ENCODE measurements at regions not wholly inside any gene's neighbourhood (a gene's known extent, or its start where the extent isn't known, plus 50 kb on each side); places are given as distances from the start of the nearest gene placed in this dataset.

DNA sequence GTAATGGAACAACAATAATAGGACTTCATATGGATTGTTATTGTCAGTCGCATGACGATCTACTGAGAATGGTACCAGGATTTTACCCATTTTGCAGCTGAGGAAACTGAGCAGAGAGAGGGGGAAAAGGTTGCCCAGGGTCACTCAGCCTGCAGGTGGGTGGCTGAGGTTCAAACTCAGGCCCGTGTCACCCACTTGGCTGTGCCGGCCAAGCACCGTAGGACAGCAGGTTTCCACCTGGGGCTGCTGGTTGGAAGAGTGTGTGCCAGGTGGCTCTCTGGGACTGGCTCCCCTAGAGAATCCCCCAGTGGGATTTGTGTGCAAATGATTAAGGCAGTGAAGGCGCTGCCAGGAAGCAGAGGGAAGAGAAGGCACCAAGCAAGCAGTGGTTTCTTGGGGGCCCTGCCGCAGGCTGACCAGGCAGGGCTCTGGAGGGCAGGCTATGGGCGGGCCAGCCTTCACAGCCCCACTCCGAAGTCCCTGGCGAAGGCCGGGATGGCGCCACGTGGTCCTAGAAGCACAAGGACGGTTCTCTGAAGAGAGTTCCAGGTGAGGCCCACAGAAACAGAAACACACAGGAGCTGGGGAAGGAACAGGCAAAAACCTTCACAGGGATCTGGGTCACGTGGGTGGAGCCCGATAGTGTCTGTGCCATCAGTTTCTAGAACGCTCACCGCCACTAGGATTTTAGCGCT lies 163.5 kb downstream of the IRF8 start:
- no peak for DNase-seq

DNA sequence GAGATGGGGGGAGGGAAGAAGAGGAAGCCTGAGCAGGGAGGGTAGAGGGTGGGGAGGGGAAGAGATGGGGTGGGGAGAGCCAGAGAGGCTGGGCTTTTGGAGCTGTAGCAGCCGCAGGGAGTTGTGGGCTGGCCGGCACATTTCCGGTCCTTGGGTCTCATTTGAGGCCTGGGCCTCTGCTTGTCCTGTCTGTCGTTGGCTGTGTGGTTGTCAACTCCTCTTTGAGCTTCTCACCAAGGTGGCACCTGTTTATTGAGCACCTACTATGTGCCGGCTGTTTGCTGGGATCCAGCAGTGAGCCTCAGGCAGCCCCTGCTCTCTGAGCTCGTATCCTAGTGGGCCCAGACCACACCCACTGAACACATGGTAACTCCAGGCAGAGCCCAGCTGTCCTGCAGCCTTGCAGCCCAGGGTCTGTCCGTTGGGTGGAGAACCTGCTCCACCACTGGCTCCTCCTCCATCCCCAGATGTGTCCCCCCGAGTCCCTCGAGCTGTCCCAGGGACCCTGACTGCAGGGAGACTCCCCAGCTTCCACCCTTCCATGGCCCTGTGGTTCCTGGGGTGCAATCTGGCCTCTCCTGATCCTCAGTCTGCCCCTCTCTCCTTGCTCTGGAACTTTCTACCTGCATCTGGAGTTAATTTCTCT lies 164.9 kb downstream of the IRF8 start:
- DNase-seq, result no peak

DNA sequence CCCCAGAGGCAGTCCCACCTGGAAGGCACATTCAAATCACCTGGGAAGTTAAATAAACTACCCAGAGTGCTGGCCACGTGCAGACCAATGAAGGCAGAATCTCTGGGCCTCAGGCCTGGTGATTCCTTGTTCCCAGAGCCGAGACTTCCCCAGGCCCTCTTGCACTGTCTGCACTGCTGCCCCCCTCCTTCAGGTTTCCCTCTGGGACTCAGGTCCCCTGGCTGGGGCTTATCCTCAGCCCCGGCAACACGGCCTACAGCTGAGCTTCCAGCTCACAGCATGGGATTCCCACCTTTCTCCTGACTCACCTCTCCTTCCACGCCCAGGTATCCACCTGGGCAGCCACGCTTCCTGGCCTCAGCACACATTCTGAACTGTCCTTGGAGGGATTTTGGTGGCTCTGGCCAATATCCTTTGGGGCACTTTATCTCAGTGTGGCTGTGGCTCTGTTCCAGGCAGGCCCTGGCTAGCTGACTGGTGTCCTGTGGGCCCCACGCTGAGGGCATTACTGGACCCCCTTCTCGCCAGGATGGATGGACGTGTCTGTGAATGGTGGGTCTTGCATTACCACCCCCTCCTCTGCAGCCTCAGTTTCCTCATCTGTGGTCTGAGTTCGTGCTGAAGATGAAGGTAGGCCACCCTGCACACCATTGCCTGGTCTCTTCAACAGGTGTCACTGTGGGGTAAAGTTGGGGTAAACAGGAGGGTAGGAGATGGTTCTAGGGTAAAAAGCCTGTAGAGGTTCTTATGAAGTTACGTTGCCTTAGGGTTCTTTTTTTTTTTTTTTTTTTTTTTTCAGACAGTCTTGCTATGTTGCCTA lies 165.7 kb downstream of the IRF8 start:
- no peak for DNase-seq

DNA sequence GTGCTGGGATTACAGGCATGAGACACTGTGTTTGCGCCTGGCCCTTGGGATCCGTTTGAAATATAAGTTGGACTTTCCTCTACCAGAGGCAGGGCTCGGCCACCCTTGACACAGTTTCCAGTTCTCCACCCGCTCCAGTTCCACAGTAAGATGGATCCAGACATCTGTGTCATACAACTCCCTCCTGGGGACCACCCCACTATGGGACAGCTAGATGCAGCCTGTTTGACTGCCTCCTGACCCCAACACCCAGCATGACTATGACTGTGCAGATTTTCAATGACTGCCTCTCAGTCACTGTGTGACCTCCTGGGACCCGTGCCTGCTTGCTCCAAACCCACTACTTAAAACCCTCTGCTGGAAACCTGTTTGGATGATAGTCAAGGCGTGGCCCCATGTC lies 166.7 kb downstream of the IRF8 start:
- no peak for DNase-seq

DNA sequence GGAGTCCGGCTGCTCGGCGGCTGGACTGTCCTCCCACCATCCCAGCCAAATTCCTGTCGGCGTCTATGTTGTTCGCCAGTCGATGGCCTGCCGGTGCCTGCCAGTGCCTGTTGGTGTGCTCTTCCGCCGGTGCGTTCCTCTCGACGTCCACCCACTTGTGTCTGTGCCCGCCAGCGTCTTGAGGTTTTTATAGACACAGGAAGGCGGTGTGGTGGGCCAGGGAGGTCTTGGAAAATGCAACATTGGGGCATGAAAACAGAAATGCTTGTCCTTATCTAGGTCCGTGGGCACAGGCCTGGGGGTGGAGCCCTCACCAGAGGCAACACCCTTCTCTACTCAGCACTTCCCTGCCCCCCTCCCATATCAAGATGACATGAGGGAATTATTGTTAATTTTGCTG lies 167.8 kb downstream of the IRF8 start:
- DNase-seq, result no peak

DNA sequence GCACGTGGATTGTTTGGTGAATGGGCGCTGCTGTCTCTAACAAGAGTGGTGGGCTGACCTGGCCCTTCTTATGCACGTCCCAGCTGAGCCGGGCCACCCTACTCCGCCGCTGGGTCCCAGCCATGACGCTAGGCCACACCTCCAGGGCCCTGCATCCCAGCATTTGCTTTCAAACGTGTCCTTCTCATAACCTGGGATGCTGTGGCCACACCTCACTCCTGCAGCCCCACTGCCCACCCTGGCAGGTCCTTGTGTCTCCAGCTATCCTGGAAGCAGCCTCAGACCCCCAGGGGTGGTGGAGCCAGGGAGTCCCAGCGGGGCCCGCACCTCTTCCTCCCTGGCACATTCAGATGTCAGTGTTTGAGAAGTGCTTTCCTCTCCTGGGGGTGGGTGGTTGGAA lies 168.6 kb downstream of the IRF8 start:
- DNase-seq, result no peak

DNA sequence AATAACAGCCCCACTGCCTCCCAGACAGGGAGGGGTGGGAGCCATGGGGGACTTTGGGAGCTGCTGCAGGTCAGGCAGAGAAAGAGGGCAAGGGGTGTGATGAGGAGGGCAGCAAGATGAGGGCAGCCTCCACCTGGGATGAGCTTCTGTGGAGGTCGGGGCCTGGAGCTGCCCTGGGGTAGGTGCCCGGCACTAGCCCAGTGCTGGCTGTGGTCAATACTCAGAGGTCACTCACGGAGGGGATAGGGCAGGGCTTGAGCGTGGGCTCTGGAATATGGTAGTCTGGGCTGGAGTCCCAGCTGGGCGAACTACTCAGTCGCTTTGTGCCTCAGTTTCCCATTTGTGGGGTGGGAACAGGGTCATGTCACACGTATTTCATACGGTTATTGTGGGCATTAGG lies 169.0 kb downstream of the IRF8 start:
- DNase-seq, result no peak

DNA sequence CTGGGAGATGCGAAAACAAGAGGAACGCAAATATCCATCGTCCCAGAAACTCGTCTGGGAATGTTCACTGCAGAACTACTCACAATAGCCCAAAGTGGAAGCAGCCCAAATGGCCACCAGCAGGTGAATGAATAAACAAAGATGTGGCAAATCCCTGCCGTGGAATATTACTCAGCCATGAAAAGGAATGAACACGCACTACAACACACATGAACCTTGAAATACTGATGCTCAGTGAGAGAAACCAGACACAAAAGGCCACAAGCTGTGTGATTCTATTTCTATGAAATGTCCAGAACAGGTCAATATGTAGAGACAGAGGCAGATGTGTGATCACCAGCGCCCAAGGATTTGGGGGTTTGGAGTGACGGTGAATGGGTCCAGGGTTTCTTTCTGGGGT lies 169.8 kb downstream of the IRF8 start:
- DNase-seq, result no peak

DNA sequence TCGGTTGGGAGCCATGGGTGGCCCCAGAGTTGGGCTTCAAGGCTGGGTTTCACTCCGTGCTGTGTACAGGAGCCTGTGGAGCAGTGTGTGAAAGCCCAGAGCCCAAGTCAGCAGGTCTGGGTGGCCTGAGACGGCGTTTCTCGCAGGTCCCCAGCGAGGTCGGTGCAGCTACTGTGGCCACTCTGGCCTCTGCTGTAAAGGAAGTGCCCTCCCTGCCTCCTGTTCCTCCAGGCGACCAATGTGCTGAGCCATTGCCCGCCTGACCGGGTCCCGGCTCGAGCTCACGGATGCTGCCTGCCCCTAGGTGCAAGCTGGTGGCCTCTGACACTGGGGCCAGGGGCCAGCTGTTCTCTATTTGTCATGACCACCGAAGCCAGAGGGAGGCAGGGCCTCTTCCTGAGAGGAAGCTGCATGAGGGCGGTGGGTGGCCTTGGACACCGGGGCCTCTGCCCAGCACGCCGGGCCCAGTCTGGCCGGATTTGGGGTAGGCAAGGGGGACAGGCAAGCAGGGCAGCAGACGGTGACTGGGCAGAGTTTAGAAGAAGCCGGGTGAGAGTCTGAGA lies 170.9 kb downstream of the IRF8 start:
- no peak for DNase-seq

DNA sequence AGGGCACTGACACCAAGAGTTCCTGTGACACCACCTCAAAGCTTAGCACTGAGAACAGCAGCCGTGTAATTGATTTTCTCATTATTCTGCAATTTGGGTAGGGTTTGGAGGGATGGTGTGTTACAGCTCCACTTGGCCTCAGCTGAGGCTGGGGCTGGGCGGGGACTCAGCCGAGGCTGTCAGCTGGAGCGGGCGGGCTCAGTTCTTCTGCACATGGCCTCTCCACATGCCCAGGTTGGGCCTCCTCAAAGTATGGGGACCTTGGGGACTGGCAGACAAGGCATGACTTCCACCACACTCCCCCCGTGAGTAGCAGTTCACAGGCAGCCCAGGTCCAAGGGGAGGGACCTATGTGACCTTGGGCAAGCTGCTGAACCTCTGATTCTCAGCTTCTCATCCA lies 171.5 kb downstream of the IRF8 start:
- no peak for DNase-seq

DNA sequence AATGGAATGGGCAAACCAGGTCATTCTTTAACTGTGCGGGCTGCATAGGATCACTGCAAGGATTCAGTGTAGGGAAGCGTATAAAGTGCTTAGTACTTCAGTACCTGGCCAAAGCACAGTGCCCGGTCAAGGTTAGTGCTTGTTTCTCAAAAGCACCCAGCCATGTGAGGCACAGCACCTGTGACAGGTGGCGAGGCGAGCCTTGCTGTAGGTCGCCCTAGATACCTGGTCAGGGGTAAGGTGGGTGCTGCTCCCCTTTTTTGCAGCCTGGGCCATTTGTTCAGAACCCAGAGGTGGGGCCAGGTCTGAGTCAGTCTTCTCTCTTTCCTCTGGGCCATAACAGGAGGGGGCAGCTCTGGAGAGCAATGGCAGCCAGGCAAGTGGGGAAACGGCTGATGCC lies 172.0 kb downstream of the IRF8 start:
- DNase-seq, result no peak

DNA sequence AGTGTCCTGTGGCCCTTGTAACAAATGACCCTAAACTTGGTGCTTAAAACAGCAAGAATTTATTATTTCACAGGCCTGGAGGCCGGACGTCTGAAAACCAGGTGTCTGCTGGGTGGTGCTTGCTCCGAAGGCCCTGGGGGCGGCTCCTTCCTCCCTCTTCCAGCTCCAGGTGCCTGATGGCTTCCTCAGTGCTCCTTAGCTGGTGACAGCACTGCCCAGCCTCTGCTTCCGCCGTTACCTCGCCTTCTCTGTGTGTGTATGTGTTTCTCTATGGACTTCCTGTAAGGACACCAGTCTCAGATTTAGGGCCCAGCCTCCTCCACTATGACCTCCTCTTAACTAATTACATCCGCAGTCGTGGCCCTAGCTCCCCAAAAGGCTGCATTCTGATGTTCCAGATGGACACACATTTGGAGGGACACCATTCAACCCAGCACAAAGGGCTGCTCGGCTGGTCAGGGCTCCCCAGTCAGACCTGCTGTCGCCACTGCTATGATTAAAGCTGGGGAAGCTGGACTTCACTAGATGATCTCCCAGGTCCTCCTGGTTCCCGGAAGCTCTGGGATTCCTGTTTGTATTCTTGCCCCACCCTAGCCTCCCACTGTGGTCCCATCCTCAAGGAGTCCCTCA lies 172.8 kb downstream of the IRF8 start:
- DNase-seq, result no peak

DNA sequence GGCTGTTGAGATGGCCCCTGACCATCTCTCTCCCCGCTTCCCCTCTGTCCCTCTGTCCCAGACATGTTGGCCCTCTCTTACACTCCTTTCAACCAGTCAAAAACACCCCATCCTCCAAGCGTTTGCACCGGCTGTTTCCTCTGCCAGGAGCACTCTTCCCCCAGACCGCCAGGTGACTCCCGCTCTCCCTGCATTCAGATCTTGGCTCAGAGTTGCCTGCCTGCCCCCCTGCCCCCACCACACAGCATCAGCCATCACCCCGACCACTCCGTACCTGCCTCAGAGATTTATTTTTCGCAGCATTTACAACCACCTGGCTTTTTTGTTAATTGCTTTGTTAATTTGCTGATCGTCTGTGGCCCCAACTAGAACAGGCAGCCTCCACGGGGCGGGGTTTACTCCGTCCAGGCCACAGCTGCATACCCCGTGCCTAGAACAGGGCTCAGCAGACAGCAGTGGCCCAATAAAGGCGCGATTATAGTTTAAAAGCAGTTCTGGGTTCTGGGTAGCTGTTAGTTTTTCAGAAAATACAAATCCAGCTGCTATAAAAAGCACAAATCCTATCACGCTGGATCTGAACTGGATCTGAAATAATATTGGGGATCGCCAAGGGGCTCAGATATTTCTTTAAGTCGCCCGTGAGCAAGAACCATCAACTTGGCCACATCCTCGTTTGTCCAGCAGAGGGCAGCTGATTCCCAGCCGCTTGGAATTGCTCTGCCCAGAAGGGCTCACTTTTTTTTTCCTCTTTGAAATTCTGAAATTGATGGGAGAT lies 173.6 kb downstream of the IRF8 start:
- peak; percentile 75 for DNase-seq

DNA sequence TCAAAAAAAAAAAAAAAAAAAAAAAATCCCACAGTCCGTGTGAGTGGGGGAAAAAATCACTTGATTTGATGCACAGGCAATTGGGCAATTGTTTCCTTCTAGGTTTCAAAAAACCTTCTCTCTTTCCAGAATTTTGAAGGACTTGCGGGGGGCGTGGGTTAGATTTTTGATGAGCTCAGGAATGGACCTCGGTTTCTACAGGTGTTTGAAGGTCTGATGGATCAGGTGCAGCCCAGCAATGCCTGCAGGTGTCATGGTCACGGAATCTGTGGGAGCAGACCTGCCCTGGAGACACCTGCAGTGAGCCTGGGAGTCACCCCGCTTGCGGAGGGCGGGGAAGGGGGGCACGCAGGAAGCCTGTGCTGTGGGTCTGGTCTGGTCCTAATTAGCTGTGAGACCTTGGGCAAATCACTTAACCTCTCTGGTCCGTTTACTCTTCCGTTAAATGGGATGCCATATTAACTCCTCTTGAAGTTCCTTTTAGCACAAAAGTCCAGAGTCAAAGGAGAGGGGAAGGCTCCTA lies 174.2 kb downstream of the IRF8 start:
- DNase-seq, result no peak

DNA sequence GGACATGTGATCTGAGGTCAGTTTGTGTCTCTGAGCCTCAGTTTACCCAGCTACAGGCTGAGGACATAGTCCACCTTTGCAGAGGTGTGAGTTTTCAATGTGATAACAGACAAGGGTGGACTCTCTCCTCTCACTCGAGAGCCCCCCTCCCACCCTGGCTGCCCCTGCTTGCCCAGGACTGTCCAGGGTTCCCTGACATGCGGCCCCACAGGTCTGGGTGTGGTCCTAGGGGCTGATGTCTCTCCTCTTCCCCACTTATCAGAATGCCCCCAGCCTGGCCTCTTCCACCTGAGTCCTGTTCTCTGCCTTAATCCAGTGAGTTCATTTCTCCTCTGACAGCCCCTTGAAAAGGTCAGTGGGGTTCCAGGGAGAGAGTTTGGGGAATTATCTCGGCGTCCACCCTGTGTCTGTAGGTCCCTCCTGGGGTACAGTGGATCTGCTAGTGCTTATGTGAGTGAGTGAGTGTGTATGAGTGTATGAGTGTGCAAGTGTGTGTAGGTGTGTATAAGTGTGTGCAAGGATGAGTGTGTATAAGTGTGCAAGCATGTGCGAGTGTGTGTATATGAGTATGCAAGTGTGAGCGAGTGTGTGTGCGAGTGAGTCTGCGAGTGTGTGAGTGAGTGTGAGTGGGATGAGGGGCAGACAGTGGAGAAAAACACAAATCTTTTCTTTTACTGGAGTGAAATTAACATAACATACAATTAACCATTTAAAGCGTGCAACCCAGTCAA lies 175.0 kb downstream of the IRF8 start:
- no peak for DNase-seq

DNA sequence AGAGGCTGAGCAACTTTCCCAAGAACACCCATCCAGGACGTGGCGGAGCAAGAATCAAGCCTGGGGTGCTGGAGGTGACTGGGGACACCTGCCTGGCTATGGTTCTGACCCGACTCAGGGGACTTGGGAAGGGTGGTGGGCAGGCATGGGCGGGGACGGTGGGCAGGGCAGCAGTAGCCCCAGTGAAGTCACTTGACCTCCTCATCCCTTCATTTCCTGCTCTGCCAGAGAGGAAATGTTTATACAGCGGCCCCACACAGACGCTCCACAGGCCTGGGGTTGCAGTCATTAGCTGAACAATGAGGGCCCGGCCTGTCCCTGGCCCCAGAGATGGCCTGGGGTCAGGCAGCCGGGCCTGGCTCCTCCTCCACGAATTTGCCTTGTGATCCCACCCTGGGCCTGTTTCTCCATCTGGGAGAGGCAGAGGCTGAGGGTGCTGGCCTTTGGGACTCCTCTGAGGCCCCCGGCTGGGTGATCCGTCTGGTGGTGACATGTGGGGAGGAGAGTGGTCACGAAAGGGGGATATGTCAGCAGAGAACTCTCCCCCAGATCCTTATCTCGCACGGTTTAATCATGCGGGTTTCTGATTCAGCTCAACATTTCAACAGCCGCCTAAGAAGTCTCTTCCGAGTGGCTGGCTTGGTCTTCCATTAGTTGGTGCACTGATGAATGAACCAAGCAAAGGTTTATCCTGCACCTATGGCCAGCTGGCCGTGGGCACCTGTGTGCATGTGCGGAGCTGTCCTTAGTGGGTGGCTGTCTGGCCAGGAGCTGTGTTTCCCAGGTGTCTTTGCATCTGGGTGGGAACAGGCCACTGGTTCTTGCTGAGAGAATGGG lies 175.9 kb downstream of the IRF8 start:
- no peak for DNase-seq

DNA sequence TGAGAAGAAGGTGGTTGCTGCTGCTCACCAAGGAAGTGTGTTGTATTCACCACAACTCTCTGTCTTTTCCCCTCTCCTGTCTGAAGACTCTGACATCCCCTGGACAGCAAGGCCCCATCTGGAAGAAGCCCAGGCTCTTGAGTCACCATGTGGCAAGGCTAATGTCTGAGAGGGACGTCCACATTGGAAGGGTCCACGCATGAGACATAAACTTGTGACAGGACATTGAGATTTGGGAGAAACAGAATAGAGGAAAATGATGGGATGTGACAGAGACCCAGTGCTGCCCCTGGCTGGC lies 176.5 kb downstream of the IRF8 start:
- no peak for DNase-seq

DNA sequence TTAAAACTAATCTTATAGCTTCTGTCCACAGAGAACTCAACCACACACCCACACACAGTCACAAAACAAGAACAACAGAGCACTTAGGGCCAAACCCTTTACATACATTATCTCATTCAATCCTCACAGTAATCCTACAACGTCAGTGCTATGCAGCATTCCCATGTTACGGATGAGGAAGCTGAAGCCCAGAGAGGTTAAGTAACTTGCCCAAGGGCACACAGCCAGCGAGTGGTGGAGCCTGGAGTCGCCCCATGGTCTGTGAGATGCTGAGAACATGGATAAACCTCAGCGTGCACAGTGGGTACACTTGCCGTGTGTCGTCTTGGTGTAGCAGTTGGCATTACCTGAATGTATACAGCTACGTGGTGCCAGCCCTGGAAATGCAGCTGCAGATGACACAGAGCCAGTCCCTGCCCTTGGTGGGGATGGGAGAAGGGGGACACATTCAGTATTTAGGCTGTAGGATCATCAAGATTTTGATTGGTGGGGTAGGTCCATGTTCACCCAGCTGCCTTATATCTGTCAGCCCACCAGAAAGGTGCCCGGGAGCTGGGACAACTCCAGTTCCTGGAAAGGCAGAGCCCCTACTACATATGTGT lies 177.0 kb downstream of the IRF8 start:
- DNase-seq, result no peak

DNA sequence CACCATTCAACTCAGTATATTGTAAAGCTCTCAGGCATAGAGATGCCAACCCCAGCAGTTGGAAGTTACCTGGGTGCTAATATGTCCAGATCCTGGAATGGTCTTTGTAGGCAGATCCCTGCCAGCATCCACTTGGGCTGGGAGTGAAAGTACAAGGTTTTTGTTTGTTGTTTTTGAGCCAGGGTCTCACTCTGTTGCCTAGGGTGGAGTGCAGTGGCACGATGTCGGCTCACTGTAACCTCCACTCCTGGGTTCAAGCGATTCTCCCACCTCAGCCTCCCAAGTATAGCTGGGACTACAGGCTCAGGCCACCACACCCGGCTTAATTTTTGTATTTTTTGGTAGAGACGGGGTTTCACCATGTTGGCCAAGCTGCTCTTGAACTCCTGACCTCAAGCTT lies 177.6 kb downstream of the IRF8 start:
- no peak for DNase-seq

DNA sequence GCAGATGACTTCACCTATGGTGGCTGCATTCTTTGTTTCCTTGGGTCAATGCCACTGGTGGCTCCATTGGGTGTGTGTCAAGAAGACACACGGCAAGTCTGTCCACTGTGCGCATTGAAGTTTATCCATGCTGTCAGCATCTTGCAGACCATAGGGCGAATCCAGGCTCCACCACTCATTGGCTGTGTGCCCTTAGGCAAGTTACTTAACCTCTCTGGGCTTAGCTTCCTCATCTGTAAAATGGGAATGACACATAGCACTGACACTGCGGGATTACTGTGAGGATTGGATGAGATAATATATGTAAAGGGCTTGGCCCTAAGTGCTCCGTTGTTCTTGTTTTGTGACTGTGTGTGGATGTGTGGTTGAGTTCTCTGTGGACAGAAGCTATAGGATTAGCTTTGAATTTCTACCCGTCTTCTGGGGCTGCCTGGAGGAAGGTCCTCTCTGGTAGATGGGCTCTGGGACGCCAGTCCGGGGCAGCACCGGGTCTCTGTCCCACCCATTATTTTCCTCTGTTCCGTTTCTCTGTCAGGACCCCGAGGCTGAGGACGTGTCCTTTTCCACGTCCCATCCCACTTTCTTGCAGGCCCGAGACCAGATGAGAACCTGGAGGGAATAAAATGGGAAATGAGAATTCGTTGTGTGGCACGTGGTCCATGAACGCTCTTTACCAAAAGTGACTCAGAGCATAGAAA lies 178.4 kb downstream of the IRF8 start:
- DNase-seq, result no peak

Data from 8988T (cell line).